NCI-H2171 treated with DMSO at 0.1 percent for 48 hours (cell line): ENCODE measurements at regions not wholly inside any gene's neighbourhood (a gene's known extent, or its start where the extent isn't known, plus 50 kb on each side); places are given as distances from the start of the nearest gene placed in this dataset.
"Not testable (repeated sequence)": the region's sequence is repeated elsewhere in the genome, so short reads cannot be mapped to it uniquely, and the experiment has no call there.

ENCODE experiments used
- DNase-seq: peaks from one replicate; lab custom pipeline; 2025; lab: John Stamatoyannopoulos, UW

DNA sequence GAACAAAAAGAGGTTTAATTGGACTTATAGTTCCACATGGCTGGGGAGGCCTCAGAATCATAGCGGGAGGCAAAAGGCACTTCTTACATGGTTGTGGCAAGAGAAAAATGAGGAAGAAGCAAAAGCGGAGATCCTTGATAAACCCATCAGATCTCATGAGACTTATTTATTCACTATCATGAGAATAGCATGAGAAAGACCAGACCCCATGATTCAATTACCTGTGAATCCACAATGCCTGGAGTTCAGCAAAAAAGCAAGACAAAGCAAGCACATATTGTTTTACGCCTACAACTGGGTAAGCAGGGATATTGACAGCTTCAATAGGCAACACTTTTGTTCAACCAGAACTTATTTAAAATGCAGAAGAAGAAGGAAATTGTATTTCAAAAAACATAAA is 218.2 kb downstream of the RPL10L start:
- DNase-seq, result no peak

DNA sequence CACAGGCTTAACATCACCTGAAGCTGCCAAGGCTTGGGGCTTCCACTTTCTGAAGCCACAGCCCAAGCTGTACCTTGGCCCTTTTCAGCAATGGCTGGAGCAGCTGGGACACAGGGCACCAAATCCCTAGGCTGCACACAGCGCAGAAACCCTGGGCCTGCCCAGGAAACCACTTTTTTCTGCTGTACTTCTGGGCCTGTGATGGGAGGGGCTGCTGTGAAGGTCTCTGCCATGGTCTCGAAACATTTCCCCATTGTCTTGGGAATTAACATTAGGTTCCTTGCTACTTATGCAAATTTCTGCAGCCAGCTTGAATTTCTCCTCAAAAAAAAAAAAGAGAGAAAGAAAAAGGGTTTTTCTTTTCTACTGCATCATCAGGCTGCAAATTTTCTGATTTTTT is 219.1 kb downstream of the RPL10L start:
- no peak for DNase-seq

DNA sequence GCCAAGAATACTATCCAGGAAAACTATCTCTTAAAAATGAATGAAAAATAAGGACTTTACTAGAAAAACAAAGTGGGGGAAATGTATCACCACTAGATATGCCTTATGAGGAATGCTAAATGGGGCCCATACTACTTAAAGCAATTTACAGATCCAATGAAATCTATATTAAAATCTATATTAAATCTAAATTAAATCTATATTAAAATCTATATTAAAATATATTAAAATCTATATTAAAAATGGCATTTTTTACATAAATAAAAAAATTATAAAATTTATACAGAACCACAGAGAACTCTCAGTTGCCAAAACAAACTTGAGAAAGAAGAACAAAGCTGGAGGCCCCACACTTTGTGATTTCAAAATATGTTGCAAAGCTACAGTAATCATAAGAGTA is 234.5 kb downstream of the RPL10L start:
- no peak for DNase-seq

DNA sequence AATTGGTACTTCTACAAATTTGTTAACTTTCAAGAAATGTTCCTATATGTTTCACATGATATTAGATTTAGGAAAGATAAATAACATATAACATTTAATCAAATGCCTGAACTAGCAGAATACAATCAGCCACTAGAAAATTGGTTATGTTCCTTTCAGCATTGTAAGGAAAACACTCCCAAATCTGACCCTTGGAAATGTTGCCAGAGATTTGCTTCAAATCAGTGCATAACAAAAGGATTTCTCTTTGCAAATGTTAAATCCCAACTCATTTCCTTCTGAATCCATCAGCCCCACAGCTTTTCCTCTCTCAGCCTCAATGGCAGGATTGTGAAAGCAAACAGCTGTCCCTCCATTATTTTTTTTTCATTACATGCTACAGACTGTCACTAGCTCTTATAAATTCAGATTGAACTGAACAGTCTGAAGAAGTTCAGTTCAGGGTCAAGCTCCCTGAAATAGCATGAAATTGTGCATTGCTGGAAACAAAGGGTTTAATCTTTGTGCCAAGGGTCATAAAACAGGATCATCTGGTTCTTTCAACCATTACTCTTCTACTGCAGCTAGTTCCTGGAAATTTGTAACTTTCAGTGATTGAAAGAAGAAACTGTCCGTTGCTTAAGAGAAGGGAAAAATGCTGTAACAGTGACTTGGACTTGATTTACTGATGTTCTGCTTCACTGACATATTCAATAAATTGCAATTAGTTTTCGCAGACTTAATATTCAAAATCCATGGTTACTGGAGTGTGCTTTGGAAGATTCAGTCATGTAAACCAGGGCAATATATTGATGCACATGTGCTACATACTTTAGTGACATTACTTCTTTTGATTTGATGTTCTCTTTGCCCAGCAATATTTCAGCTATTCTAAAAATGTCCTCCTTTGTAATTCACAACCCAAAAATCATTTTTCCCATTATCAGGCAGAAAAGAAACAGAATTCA is 246.4 kb downstream of the RPL10L start:
- DNase-seq, result no peak

DNA sequence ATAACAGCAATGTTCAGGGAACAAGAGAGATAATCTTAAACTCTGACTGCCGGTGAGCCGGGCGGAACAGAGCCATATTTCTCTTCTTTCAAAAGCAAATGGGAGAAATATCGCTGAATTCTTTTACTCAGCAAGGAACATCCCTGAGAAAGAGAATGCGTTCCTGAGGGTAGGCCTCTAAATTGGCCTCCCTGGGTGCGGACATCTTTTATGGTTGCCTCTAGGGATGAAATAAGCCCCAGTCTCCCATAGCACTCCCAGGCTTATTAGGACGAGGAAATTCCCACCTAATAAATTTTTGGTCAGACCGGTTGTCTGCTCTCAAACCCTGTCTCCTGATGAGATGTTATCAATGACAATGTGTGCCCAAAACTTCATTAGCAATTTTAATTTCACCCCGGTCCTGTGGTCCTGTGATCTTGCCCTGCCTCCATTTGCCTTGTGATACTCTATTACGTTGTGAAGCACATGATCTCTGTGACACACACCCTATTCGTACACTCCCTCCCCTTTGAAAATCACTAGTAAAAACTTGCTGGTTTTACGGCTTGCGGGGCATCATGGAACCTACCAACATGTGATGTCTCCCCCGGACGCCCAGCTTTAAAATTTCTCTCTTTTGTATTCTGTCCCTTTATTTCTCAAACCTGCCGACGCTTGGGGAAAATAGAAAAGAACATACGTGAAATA is 249.4 kb downstream of the RPL10L start:
- not testable (repeated sequence) for DNase-seq

GRCh38 chr14:46401066-46401465 is 250.5 kb downstream of the RPL10L start:
- no peak for DNase-seq

- no peak for DNase-seq
Measured at GRCh38 chr14:46399049-46399448, 252.5 kb downstream of the RPL10L start.

GRCh38 chr14:46384611-46385010 is 267.0 kb downstream of the RPL10L start:
- no peak for DNase-seq

DNA sequence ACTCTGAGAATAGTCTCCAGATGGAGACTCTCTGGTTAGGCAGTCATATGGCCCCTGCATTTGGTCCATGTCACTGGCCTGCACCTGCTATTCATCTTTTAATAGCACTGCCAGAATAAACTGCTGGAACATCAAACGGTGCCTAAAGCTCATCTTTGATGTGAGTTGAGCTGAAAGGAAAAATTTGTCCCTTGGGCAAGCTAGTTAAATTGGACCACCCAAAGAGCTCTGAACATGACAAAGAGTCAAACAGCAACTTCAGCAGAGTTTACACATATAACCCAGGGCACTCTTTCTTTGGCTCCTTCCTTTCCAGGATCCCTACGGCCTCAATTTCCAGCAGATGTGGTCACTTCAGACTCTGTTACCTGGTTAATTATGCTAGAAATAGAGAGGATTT is 269.9 kb downstream of the RPL10L start:
- DNase-seq, result no peak

DNA sequence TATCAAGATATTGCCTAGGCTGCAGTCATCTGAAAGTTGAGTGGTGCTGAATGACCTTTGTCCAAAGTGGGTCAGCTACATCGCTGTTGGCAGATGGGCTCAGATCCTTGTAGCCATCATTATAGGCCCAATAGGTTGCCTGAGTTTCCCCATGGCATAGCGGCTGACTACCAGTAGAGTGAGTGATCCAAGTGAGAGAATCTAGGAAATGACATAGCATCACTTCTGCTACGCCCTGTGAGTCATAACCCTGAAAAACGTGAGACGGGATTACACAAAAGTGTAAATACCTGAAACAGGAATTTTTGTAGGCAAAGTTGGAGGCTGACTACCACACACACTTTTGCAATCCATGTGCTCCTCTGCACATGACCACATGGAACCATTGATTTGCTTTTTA is 273.3 kb downstream of the RPL10L start:
- DNase-seq, result no peak

DNA sequence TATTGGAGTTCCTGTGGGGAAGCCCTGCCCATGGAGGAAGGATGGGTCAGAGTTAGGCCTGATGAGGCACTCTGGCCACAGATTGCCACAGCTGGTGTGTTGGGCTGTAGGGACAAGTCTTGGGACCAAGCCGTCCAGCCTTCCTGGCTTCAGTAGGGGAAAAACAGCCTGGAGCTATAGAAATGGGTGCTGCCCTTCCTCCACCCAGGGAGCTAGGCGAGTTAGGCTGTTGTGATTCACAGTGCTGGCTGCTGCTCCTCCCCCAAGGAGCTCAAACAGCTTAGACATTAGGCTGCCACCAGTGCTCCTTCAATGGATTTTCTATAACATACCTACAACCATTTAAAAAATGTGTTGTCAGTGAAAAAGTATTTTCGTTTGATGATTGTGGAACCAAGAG is 274.3 kb downstream of the RPL10L start:
- no peak for DNase-seq

DNA sequence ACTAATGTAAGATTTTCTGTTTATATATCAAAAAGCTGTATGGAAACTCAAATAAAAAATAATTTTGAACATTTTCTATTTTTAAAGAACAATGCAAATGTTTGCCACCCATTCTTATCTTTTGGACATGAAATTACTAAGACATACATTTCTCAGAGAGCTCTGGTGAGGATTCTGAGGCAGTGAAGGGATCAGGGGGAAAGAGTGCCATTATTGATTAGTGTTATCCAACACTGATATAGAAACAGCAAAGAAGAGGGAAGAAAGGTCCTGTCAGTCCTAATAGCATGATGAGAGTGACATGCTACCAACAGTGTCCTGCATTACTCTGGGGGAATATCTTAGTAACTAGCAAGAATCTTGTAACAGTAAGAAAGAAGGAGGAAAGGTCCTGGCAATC is 282.2 kb downstream of the RPL10L start:
- no peak for DNase-seq

DNA sequence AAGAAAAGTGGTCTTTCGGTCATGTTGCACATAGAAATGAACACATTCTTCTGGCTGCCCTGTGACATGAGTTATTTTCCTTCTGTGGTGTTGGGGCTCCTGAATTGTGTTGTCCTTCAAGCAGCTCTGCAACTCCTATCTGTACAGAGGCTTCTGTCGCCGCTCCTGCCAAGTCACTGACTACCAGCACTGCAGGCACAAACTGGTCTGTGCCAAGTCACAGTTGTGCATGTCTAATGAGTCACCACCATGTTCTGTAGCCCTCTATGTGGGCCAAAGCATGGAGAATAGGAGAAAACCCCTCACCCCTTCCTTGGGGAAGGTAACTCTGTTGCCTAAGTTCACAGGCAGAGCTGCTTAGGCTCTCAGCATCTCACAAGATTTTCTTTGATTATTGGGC is 283.3 kb downstream of the RPL10L start:
- no peak for DNase-seq

DNA sequence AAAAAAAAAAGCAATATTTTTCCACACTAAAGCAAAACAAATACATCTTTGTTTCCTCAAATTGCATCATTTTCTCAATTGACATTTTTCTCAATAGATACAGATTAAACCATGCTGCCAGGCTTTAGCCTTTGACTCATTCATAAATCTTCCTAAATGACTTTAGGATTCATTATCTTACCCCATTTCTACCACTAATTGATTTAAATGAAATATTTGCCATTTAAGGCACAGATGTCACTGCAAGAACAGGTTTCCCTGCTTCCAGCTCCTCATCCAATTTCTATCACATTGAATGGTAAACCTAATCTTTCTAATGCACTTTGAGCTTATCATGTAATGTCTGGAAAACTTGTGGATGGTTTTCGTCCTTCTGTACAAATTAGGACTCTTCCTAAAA is 298.7 kb downstream of the RPL10L start:
- no peak for DNase-seq

GRCh38 chr14:46344327-46344937 is 307.1 kb downstream of the RPL10L start:
- peak; percentile 31 for DNase-seq

DNA sequence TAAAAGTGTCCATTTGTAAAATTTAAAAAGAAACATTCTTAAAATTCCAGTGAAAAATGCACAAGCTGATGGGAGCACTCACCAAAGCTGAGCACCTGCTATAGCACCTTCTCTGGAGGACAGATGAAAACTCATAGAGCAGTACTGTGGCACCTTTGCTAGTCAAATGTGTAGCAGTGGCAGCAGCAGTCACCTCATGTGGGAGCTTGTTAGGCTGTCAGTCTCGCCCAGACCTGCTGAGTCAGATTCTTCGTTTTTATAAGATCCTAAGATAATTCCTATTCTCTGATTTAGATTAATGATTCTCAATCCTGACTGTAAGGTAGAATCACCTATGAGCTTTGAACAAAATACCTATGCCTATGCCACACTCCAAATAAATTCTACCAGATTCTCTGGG is 325.8 kb downstream of the RPL10L start:
- no peak for DNase-seq

- DNase-seq, result no peak
Measured at GRCh38 chr14:46325157-46325556, 326.4 kb downstream of the RPL10L start.

DNA sequence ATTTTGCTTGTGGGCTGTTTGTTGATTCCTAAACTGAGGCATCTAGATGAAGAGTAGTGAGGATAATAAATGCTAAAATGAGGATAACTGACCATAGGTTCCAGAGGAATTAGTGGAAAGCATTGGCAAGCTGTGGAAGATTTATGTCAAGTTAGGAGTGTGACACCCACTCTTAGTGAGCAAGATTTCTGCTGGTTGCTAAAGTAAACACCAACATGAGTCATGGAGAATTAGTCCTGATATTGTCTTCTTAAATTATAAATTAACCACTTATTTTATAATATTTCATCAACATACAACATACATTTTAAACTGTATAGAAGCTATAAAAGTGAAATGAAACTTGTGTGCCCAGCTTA is 328.2 kb downstream of the RPL10L start:
- no peak for DNase-seq

DNA sequence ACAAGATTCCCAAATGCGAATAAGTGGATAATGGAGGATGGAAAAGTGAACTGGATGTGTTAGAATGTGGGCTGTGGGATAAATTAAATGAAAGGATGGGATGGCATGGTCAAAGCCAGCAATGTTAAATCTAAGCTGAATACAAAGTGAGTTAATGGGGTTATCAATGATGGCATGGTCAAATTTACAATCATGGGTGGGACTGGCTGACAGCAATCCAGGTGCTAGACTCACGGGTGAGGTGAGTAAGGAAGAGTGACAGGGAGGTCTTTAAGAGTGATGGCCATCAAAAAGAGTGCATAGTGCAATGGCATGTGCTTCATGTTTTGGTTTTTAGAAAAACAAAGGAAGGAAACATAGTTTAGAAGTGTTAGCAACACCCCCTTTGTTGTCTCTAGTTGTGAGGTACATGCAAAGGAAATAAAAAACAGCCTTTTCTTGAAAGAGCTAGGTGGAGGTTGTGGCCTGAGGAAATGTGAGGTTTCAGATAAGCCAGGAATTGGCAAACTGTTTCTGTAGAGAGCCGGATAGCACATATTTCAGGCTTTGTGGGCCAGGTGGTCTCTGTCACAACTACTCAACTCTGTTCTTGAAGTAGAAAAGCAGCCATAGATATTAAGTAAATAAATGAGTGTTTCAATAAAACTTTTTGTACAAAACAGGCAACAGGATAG is 328.7 kb downstream of the RPL10L start:
- no peak for DNase-seq

GRCh38 chr14:46322076-46322475 is 329.5 kb downstream of the RPL10L start:
- DNase-seq, result no peak

GRCh38 chr14:46306267-46306666 is 345.3 kb downstream of the RPL10L start:
- no peak for DNase-seq

GRCh38 chr14:46300765-46301164 is 350.8 kb downstream of the RPL10L start:
- no peak for DNase-seq

DNA sequence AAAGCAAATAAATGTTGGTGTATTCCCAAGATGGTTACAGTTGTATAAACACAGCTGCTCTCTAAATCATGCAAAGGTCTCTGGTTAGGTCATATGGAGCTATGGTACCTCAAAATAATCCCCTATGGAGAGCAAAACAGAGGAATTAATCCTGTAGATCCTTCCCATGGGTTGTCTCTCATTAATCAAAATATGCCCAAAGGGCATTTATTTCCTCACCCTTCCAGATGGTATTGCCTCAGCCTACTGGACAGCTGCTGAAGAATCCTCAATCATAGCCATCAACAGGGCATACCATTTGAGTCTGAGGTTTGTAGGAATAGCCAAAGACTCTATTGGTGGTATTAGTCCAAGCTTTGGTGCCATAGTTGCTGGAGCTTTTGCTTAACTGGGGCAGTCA is 360.9 kb downstream of the RPL10L start:
- DNase-seq, result no peak
